ENCODE measurements at regions not wholly inside any gene's neighbourhood (a gene's known extent, or its start where the extent isn't known, plus 50 kb on each side); places are given as distances from the start of the nearest gene placed in this dataset.

GRCh38 chr6:137779982-137780381 lies 87.1 kb upstream of the TNFAIP3 start:
- DNase-seq (ENCODE audit: low read depth, low spot score) = no peak

- no peak for DNase-seq (ENCODE audit: low read depth, low spot score)
Observed at GRCh38 chr6:137780447-137781034, 86.5 kb upstream of the TNFAIP3 start.

- no peak for DNase-seq (ENCODE audit: low read depth, low spot score)
Observed at GRCh38 chr6:137781639-137782038, 85.4 kb upstream of the TNFAIP3 start.

GRCh38 chr6:137782166-137783039 lies 84.7 kb upstream of the TNFAIP3 start:
- DNase-seq (ENCODE audit: low read depth, low spot score) = no peak

- no peak for DNase-seq (ENCODE audit: low read depth, low spot score)
Observed at GRCh38 chr6:137783710-137784109, 83.3 kb upstream of the TNFAIP3 start.

GRCh38 chr6:137784583-137784982 lies 82.5 kb upstream of the TNFAIP3 start:
- no peak for DNase-seq (ENCODE audit: low read depth, low spot score)

- no peak for DNase-seq (ENCODE audit: low read depth, low spot score)
Observed at GRCh38 chr6:137787016-137787415, 80.0 kb upstream of the TNFAIP3 start.

GRCh38 chr6:137788248-137788647 lies 78.8 kb upstream of the TNFAIP3 start:
- DNase-seq (ENCODE audit: low read depth, low spot score) = no peak

- no peak for DNase-seq (ENCODE audit: low read depth, low spot score)
Observed at GRCh38 chr6:137791281-137792159, 75.5 kb upstream of the TNFAIP3 start.

GRCh38 chr6:137792160-137793033 lies 74.7 kb upstream of the TNFAIP3 start:
- DNase-seq (ENCODE audit: low read depth, low spot score) = no peak

- DNase-seq (ENCODE audit: low read depth, low spot score) = no peak
Observed at GRCh38 chr6:137793805-137794515, 73.1 kb upstream of the TNFAIP3 start.

GRCh38 chr6:137794516-137795201 lies 72.4 kb upstream of the TNFAIP3 start:
- no peak for DNase-seq (ENCODE audit: low read depth, low spot score)

GRCh38 chr6:137795501-137795900 lies 71.6 kb upstream of the TNFAIP3 start:
- no peak for DNase-seq (ENCODE audit: low read depth, low spot score)

GRCh38 chr6:137798261-137798660 lies 68.8 kb upstream of the TNFAIP3 start:
- DNase-seq (ENCODE audit: low read depth, low spot score) = no peak

- DNase-seq (ENCODE audit: low read depth, low spot score) = no peak
Observed at GRCh38 chr6:137798846-137799245, 68.2 kb upstream of the TNFAIP3 start.

- DNase-seq (ENCODE audit: low read depth, low spot score) = no peak
Observed at GRCh38 chr6:137799950-137800568, 67.0 kb upstream of the TNFAIP3 start.

- no peak for DNase-seq (ENCODE audit: low read depth, low spot score)
Observed at GRCh38 chr6:137800762-137801161, 66.3 kb upstream of the TNFAIP3 start.

GRCh38 chr6:137801352-137802114 lies 65.5 kb upstream of the TNFAIP3 start:
- DNase-seq (ENCODE audit: low read depth, low spot score) = no peak

Data from smooth muscle cell of the brain vasculature (primary cell).